ENCODE measurements at regions not wholly inside any gene's neighbourhood (a gene's known extent, or its start where the extent isn't known, plus 50 kb on each side); places are given as distances from the start of the nearest gene placed in this dataset.

DNA sequence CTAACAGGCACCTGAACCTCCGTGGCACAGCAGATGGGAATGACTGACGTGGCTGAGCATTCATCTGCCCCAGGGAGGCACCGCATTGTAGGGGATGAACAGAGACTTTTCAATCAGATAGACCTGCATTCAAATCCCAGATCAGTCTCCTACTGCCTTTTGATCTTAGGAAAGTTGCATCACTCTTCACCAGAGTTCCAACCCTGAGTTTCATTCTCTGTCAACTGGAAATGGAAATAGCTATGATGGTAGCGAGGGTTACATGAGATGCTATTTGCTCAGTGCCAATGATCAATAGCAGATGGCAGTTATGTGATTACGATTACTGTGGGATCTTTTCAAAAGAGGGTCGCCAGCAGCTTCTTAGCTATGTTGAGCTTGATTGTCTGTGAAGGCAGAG, 189.3 kb upstream of the RFC3 start:
- DNase-seq (ENCODE audit: low read depth) = no peak

GRCh38 chr13:33629605-33630360, 188.2 kb upstream of the RFC3 start:
- no peak for DNase-seq (ENCODE audit: low read depth)

GRCh38 chr13:33633701-33634545, 184.0 kb upstream of the RFC3 start:
- no peak for DNase-seq (ENCODE audit: low read depth)

- DNase-seq (ENCODE audit: low read depth) = no peak
Observed at GRCh38 chr13:33634546-33634982, 183.4 kb upstream of the RFC3 start.

GRCh38 chr13:33636243-33636642, 181.7 kb upstream of the RFC3 start:
- DNase-seq (ENCODE audit: low read depth) = no peak

DNA sequence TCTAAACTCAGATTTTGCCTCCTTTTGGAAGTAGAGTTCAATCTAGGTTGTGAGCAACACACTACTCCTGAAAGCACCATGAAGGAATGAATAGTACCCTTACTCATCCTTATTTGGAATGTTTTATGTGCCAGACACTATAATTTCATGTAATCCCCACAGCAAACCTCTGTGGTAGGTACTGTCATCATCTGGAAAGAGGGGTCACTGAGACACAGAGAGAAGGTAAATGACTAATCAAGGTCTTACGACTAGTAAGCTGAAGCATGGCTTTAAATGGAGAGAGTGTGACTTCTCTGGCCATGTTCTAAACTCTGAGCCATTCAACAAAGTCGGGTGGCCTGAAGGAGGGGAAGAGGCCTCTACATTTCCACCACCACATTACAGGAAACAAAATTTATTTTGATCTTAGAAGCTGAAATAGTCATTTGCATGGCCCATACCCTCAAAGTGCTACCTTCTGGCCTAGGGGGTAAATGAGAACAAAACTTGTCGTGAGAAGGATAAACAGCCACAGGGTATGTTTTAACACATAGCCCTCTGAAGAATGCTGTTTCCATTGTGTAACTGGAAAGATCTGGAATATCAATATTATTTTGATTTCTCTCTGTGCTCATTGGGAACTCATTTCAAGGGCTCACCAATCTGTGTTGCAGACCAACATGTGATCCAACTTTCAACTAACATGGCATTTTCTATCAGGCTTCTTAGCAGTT, 180.8 kb upstream of the RFC3 start:
- DNase-seq (ENCODE audit: low read depth) = no peak

- DNase-seq (ENCODE audit: low read depth) = no peak
Observed at GRCh38 chr13:33637978-33638743, 179.8 kb upstream of the RFC3 start.

DNA sequence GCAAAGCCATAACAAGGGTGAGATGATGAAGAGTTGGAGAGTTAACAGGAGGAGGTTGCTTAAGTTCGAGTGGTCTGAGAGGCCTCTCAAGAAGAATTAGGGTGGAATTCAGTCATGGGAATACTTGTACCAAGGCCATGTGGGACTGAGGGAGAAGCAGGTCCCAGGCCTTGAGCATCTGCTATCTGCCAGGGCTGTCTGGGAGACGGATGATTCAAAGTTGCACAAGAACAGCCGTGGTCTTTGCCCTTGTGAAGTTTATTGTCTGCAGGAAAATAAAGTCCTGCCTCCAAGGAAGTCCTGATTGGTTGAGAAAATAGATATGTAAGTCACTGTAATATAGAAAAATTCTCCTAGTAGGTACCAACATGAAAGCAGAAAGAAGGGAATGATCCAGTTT, 178.8 kb upstream of the RFC3 start:
- no peak for DNase-seq (ENCODE audit: low read depth)

DNA sequence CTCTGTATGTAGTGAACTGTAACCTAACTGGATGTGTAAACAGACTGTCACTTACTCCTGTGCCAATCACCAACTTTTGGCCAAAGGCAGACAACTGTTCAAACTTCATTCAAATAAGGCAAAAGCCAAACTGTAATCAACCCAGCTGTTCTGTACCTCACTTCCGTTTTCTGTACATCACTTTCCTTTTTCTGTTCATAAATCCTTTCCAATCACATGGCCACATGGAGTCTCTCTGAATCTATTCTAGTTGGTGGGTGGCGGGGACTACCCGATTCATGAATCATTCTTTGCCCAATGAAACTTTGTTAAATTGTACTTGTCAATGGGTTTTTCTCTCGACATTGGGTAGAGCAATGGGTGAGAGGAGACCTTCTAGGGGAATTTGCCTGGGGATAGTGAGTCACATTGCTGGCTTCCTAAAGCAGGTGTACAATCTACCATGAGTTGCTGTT, 178.3 kb upstream of the RFC3 start:
- no peak for DNase-seq (ENCODE audit: low read depth)

DNA sequence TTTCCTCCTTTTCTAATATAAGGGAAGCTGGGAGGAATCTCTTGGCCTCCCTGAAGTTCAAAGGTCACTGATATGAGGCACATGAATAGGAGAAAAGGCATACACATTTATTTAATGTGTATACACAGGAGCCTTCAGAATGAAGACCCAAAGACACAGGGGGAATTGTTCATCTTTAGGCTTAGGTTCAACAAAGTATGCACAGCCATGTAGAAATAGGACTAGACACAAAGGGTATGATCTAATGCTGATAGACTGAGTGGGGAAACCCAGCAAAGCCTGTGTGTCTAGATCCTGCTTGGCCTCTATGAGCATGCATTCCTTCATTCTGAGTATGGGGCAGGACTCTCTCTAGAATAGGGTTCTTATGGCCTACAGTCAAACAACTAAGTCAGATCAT, 177.1 kb upstream of the RFC3 start:
- no peak for DNase-seq (ENCODE audit: low read depth)

GRCh38 chr13:33642374-33643065, 175.4 kb upstream of the RFC3 start:
- DNase-seq (ENCODE audit: low read depth) = no peak

DNA sequence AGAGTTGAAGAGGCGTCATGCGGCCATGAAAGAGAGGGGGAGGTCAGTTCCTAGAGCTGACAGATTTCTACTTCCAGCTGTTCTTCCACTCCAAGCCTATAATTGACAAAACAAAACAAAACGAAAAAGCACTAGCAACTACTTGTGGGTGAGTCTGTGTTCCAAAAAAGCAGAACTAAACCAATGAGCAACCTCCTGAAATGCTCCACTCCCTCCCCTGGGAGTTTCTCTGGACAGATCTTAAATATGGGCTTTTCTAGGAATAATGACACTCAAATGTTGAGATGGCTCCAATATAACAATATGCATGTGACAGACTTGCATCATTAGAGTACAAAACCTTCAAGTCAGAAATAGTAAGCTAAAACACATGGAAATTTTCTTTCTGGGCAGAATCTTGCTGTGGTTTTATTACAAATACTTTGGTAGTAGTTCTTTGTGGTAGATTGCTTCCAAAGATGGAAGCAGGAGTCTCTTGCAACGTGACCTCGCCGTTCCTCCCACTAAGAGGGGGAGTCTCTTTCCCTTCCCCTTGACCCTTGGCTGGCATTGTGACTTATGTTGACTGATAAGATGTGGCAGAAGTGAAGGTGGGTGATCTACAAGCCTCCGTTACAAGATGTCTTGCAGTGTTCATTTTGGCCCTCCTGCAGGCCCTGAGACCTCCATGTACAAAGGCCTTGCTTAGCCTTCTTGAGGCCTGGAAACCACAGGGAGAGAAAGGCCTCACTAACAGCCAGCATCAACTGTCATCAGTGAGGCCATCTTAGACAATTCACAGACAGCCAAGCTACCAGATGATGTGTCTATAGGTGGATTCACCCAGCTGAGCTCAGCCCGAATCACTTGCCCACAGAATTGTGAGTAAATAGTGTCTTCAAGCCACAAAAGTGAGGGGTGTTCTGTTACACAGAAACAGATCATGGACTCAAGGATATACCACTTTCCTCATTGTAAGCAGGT, 173.1 kb upstream of the RFC3 start:
- DNase-seq (ENCODE audit: low read depth) = no peak

DNA sequence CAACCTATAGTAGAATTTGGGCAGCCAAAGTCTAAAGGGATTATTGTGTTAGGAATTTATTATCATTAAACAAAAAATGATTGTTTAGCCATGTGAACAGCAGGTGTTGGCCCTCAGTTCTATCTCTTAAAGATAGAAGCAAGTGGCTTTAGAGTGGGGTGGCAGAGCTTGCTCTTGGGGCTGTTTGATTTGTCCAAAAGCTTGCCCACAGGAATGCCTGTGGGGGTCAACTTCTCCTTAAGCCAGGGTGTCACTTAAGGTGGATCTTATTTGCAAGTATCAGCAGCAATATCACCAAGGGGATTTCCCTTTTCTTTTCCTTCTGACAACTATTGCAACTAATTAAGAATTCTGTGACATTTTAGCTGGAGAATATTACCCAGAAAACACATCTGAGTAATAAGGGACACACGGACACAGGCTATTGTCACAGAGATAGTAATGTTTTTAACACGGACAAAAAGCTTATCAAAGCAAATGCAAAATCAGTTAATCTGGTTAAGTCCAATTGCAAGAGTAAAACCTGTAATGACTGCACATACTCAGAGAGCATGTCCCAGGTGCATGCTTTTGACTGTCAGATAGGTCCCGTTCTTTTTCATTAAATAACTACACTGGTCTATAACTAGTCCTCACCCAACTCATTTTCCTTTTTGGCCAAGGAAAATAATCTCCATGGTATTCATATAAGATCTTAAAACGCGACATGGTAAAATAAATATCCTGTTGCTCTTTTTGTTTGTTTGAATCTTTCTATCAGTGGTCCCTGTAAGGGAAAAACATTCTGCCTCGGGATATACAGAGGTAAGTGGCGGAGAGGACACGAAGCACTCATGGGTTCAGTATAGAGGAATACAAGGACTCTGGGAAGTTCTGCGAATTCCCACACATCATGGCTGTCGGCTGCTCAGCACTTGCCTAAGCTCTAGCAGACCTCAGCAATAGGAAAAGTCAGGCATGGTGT, 172.1 kb upstream of the RFC3 start:
- DNase-seq (ENCODE audit: low read depth) = no peak

DNA sequence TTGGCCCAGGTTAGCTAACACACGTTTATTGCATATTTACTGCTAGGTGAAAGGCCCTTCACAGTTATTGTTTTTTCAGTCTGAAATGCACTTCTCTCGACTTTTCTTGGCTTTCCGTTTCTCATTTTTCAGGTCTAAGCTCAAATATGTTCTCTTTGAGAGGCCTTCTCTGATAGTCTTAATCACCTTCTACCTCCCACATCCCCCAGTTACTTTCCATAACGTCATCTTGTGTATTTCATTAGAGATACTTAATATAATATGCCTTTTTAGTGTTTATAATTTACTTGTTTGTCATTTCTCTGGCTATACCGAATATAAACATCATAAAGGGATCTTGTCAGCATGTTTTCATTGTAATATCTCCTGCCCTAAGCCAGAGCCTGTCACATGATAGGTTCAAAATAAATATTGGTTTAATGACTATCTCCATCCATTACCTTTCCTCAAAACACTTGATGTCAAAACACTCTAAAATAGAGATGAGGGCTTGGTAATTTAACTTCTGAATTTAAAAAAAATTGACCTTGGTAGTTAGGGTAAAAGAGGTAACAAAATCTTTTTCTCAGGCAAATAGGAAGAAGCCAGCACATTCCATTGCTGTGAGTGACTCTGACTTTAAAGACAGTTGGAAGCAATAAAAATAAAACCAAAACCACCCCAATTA, 168.6 kb upstream of the RFC3 start:
- DNase-seq (ENCODE audit: low read depth) = no peak

- DNase-seq (ENCODE audit: low read depth) = no peak
Observed at GRCh38 chr13:33651766-33652165, 166.2 kb upstream of the RFC3 start.

- DNase-seq (ENCODE audit: low read depth) = no peak
Observed at GRCh38 chr13:33657274-33657673, 160.7 kb upstream of the RFC3 start.

- no peak for DNase-seq (ENCODE audit: low read depth)
Observed at GRCh38 chr13:33659466-33659865, 158.5 kb upstream of the RFC3 start.

DNA sequence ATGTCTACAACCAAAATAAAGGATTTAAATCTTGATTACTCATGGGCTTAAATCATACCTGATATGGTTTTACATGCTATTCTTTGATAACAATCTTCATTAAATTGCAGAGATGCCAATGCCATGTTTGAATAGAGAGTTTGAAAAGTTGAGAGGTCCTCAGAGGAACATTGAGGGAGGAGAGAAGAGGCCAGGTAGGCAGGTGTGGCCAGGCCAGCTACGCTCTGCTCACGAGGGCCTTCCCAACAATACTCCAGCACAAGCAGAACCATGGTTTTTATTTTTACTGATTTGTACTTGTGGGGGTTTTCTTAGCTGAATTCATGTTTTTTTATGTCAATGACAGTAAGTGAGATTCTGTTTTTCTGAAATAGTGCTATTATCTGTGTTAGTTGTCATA, 158.1 kb upstream of the RFC3 start:
- no peak for DNase-seq (ENCODE audit: low read depth)

Data from stimulated activated CD8-positive, alpha-beta memory T cell treated with anti-CD3 and anti-CD28 coated beads, Interleukin-12 subunit alpha, Interleukin-12 subunit beta, amount 100 ng/mL, for 4 hours (primary cell).